NCI-H2196 treated with DMSO at 0.1 percent for 48 hours (cell line): ENCODE measurements at regions not wholly inside any gene's neighbourhood (a gene's known extent, or its start where the extent isn't known, plus 50 kb on each side); places are given as distances from the start of the nearest gene placed in this dataset.
"Not testable (repeated sequence)": the region's sequence is repeated elsewhere in the genome, so short reads cannot be mapped to it uniquely, and the experiment has no call there.

Source experiments
- DNase-seq: peaks from one replicate; lab custom pipeline; 2025; ENCODE audit not compliant: unreplicated experiment; lab: John Stamatoyannopoulos, UW

- no peak for DNase-seq
Measured at GRCh38 chr21:28487455-28488070, 505.1 kb downstream of the LTN1 start.

- no peak for DNase-seq
Measured at GRCh38 chr21:28485301-28486022, 507.2 kb downstream of the LTN1 start.

- no peak for DNase-seq
Measured at GRCh38 chr21:28483301-28484035, 509.2 kb downstream of the LTN1 start.

GRCh38 chr21:28482657-28483056 lies 510.0 kb downstream of the LTN1 start:
- no peak for DNase-seq

GRCh38 chr21:28480470-28480869 lies 512.2 kb downstream of the LTN1 start:
- no peak for DNase-seq

- DNase-seq = no peak
Measured at GRCh38 chr21:28473530-28474220, 519.0 kb downstream of the LTN1 start.

- DNase-seq = not testable (repeated sequence)
Measured at GRCh38 chr21:28472543-28472942, 520.1 kb downstream of the LTN1 start.

GRCh38 chr21:28464988-28465387 lies 527.7 kb downstream of the LTN1 start:
- no peak for DNase-seq

- DNase-seq = no peak
Measured at GRCh38 chr21:28464095-28464494, 528.6 kb downstream of the LTN1 start.

GRCh38 chr21:28459193-28459592 lies 533.5 kb downstream of the LTN1 start:
- DNase-seq = no peak

GRCh38 chr21:28458446-28458845 lies 534.2 kb downstream of the LTN1 start:
- no peak for DNase-seq

- no peak for DNase-seq
Measured at GRCh38 chr21:28455253-28455600, 537.5 kb downstream of the LTN1 start.

GRCh38 chr21:28454564-28455252 lies 538.0 kb downstream of the LTN1 start:
- DNase-seq = no peak

- no peak for DNase-seq
Measured at GRCh38 chr21:28447462-28447861, 545.2 kb downstream of the LTN1 start.

GRCh38 chr21:28445141-28445830 lies 547.4 kb downstream of the LTN1 start:
- DNase-seq = no peak

GRCh38 chr21:28444557-28444956 lies 548.1 kb downstream of the LTN1 start:
- no peak for DNase-seq

- no peak for DNase-seq
Measured at GRCh38 chr21:28444111-28444510, 548.6 kb downstream of the LTN1 start.

- no peak for DNase-seq
Measured at GRCh38 chr21:28442624-28443023, 550.1 kb downstream of the LTN1 start.

GRCh38 chr21:28442085-28442484 lies 550.6 kb downstream of the LTN1 start:
- no peak for DNase-seq

- DNase-seq = no peak
Measured at GRCh38 chr21:28439788-28440187, 552.9 kb downstream of the LTN1 start.
